OCI-LY7 (cell line): ENCODE measurements at regions not wholly inside any gene's neighbourhood (a gene's known extent, or its start where the extent isn't known, plus 50 kb on each side); places are given as distances from the start of the nearest gene placed in this dataset.

Source experiments
- BruUV-seq: library from RNA; stranded (reverse); fragments of 400-500 nt; replicated peaks from 2 replicates; lab custom pipeline; 2021; lab: Mats Ljungman, UMichigan
- CTCF ChIA-PET: fragments of 300-600 bp; sonication (Branson Sonifier 250); formaldehyde crosslinking; loops from one replicate; lab custom pipeline; 2022; ENCODE audit warnings: antibody characterized with exemption; ENCODE audit not compliant: unreplicated experiment; lab: Charles Lee
- POLR2A ChIA-PET: fragments of 300-600 bp; sonication (Branson Sonifier 250); formaldehyde crosslinking; loops from one replicate; lab custom pipeline; 2022; ENCODE audit warnings: antibody characterized with exemption; lab: Charles Lee
- DNase-seq: peaks from one replicate; pipeline ENCODE4 v3.0.0-alpha.2; 2015; ENCODE audit warnings: low spot score
- H2AFZ ChIP-seq: fragments of 200-600 bp; sonication (generic), shearing (Covaris generic); 2 replicates; pipeline ENCODE4 v1.6.1; 2014; ENCODE audit warnings: mild to moderate bottlenecking, antibody characterized with exemption, low read length, moderate library complexity
- H3K27ac ChIP-seq: fragments of 200-600 bp; sonication (generic); 2 replicates; pipeline ENCODE4 v1.5.1; 2014; ENCODE audit warnings: mixed run types, low read depth, mild to moderate bottlenecking, moderate library complexity, low read length, inconsistent platforms; ENCODE audit not compliant: poor library complexity, severe bottlenecking
- H3K36me3 ChIP-seq: fragments of 200-600 bp; sonication (generic); 2 replicates; pipeline ENCODE4 v1.6.1; 2014; ENCODE audit warnings: mild to moderate bottlenecking, antibody characterized with exemption, low read length, moderate library complexity, mixed read lengths; ENCODE audit not compliant: insufficient read depth
- H3K4me1 ChIP-seq: fragments of 200-600 bp; sonication (generic); 2 replicates; pipeline ENCODE4 v1.5.1; 2014; ENCODE audit warnings: mild to moderate bottlenecking, low read length; ENCODE audit not compliant: insufficient read depth, poor library complexity, severe bottlenecking
- H3K4me2 ChIP-seq: fragments of 200-600 bp; sonication (generic); 2 replicates; pipeline ENCODE4 v1.6.1; 2014; ENCODE audit warnings: mild to moderate bottlenecking, low read length
- H3K4me3 ChIP-seq: fragments of 200-600 bp; sonication (generic); 2 replicates; pipeline ENCODE4 v1.5.1; 2014; ENCODE audit warnings: mild to moderate bottlenecking, low read depth, low read length; ENCODE audit not compliant: poor library complexity, severe bottlenecking
- H3K79me2 ChIP-seq: fragments of 200-600 bp; sonication (generic); 2 replicates; pipeline ENCODE4 v1.6.1; 2016; ENCODE audit warnings: low read depth, mild to moderate bottlenecking, low read length, moderate library complexity, mixed read lengths; ENCODE audit not compliant: insufficient read depth
- H3K9me2 ChIP-seq: fragments of 200-600 bp; sonication (generic); 2 replicates; pipeline ENCODE4 v1.6.1; 2016; ENCODE audit warnings: mild to moderate bottlenecking, low read length, mixed read lengths; ENCODE audit not compliant: insufficient read depth
- H3K9me3 ChIP-seq: fragments of 200-600 bp; sonication (generic); 2 replicates; pipeline ENCODE4 v1.6.1; 2014; ENCODE audit warnings: mild to moderate bottlenecking, mixed run types, low read length, mixed read lengths
- H4K20me1 ChIP-seq: fragments of 200-600 bp; sonication (generic); 2 replicates; pipeline ENCODE4 v1.6.1; 2014; ENCODE audit warnings: mild to moderate bottlenecking, antibody characterized with exemption, low read length, moderate library complexity, mixed read lengths; ENCODE audit not compliant: insufficient read depth
- CTCF ChIP-seq: fragments of 200-600 bp; sonication (generic); conservative IDR thresholded peaks from 2 replicates; pipeline ENCODE4 v1.5.1; 2014; ENCODE audit warnings: mild to moderate bottlenecking, antibody characterized with exemption, low read length, moderate library complexity, mixed read lengths
- EZH2phosphoT487 ChIP-seq: fragments of 200-600 bp; sonication (generic); IDR thresholded peaks from 2 replicates; pipeline ENCODE4 v1.6.1; 2018; ENCODE audit warnings: low read depth, borderline replicate concordance, mild to moderate bottlenecking, mixed run types, antibody characterized with exemption, low read length, moderate library complexity, mixed read lengths
- intact Hi-C: fragments of 100-400 bp; cut with micrococcal nuclease; formaldehyde crosslinking; loops from one replicate; pipeline ENCODE4 v1.10.0; 2022; ENCODE audit not compliant: unreplicated experiment

- Histone ChIP-seq H3K9me2 (no peaks in the 10 kb centered on the region), H4K20me1 (no peaks in the 10 kb centered on the region), H3K4me3 (no peak overlapping the region), H3K36me3 (no peaks in the 10 kb centered on the region), H3K79me2 (no peaks in the 10 kb centered on the region), H3K27ac (no peak overlapping the region), H2AFZ (no peak overlapping the region), H3K4me2 (no peak overlapping the region), H3K9me3 (no peaks in the 10 kb centered on the region), H3K4me1 (no peaks in the 10 kb centered on the region)
- no peak for DNase-seq
- intact Hi-C loops: no loop called here
- BruUV-seq: no TSS peak
- TF ChIP-seq CTCF (no peak), EZH2phosphoT487 (no peak)
- ChIA-PET POLR2A (no interaction called here), CTCF (interaction anchor here (0.6 kb wide), 1 partner anchor 221 kb away, joined by 3 read pairs; no protein-coding TSS in a partner anchor)
Observed at GRCh38 chrX:68908071-68908470, 79.2 kb downstream of the EFNB1 start.

GRCh38 chrX:68902706-68903504 lies 74.1 kb downstream of the EFNB1 start:
- no peaks in the 10 kb centered on the region for H4K20me1 ChIP-seq
- H3K4me1 ChIP-seq: no peaks in the 10 kb centered on the region
- H3K4me2 ChIP-seq: no peak overlapping the region
- H3K36me3 ChIP-seq: no peaks in the 10 kb centered on the region
- no peak overlapping the region for H3K27ac ChIP-seq
- H3K4me3 ChIP-seq: no peak overlapping the region
- H2AFZ ChIP-seq: no peak overlapping the region
- CTCF ChIA-PET: no interaction called here
- POLR2A ChIA-PET: interaction anchor here (0.6 kb wide), 1 partner anchor 15 kb away, joined by 3 read pairs; no protein-coding TSS in a partner anchor
- H3K9me2 ChIP-seq: no peaks in the 10 kb centered on the region
- no peak for DNase-seq
- H3K79me2 ChIP-seq: no peaks in the 10 kb centered on the region
- intact Hi-C loops: no loop called here
- H3K9me3 ChIP-seq: no peaks in the 10 kb centered on the region
- no TSS peak for BruUV-seq
- no peak for TF ChIP-seq EZH2phosphoT487

GRCh38 chrX:68901519-68901918 lies 72.7 kb downstream of the EFNB1 start:
- H2AFZ ChIP-seq: no peak overlapping the region
- ChIA-PET POLR2A (no interaction called here), CTCF (no interaction called here)
- H3K4me3 ChIP-seq: no peak overlapping the region
- no peak overlapping the region for H3K4me2 ChIP-seq
- DNase-seq: no peak
- H4K20me1 ChIP-seq: no peaks in the 10 kb centered on the region
- no peak overlapping the region for H3K27ac ChIP-seq
- H3K4me1 ChIP-seq: no peaks in the 10 kb centered on the region
- H3K9me3 ChIP-seq: no peaks in the 10 kb centered on the region
- H3K36me3 ChIP-seq: no peaks in the 10 kb centered on the region
- H3K9me2 ChIP-seq: no peaks in the 10 kb centered on the region
- no TSS peak for BruUV-seq
- TF ChIP-seq CTCF (no peak), EZH2phosphoT487 (no peak)
- intact Hi-C loops: no loop called here
- H3K79me2 ChIP-seq: no peaks in the 10 kb centered on the region
